ENCODE measurements at regions not wholly inside any gene's neighbourhood (a gene's known extent, or its start where the extent isn't known, plus 50 kb on each side); places are given as distances from the start of the nearest gene placed in this dataset.

DNA sequence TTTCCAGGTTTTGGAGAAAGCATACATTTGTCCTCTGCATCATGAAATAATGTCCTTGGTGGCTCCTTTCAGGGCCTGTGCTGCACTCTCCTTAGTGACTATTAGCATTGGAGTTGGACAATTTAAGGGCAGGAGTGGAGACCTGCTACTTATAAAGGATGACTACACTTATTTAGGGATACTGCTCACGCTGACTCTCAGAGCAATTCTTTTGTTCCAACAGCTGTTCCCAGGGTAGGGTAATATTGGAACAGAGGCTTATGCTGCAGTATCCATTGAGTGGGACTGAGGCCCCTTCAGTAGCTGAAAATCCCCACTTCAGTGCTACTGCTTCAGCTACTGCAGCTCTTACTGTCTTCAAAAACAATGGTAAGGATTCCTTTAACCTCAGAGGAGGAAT lies 84.6 kb downstream of the GPR88 start:
- Histone ChIP-seq H3K4me3 (replicated peaks in 1 of 3; ENCODE audit: insufficient read depth in 1 of 3, low read depth in 1 of 3, low read length in 3 of 3) (no peak overlapping the region), H4K20me1 (replicated peaks; ENCODE audit: control insufficient read depth, extremely low read depth, insufficient read depth, low read length) (no peaks in the 10 kb centered on the region), H3K4me2 (ENCODE audit: insufficient read depth, low read length) (no peak overlapping the region), H3K9me1 (replicated peaks; ENCODE audit: control insufficient read depth, extremely low read depth, insufficient read depth, low read length) (no peaks in the 10 kb centered on the region), H3K27me3 (ENCODE audit: control insufficient read depth in 2 of 2, insufficient read depth in 2 of 2, low read length in 2 of 2) (no peaks in the 10 kb centered on the region), H3K36me3 (ENCODE audit: control insufficient read depth in 2 of 2, extremely low read depth in 1 of 2, insufficient read depth in 2 of 2, low read length in 2 of 2) (no peaks in the 10 kb centered on the region), H2AFZ (ENCODE audit: low read depth, low read length) (no peak overlapping the region), H3K79me2 (ENCODE audit: control insufficient read depth, insufficient read depth, low read length) (no peaks in the 10 kb centered on the region), H3K4me1 (ENCODE audit: control insufficient read depth, extremely low read depth, insufficient read depth, low read length) (peaks cover 30% of the 10 kb centered on the region), H3K9me3 (replicated peaks; ENCODE audit: control insufficient read depth, insufficient read depth, low read length) (no peaks in the 10 kb centered on the region), H3K27ac (ENCODE audit: insufficient read depth, low read depth, low read length) (peak overlapping the region; percentile 3), H3K9ac (replicated peaks; ENCODE audit: extremely low read depth, insufficient read depth, low read length) (no peak overlapping the region)
- no TSS peak for BruUV-seq (replicated peaks)
- DNase-seq (ENCODE audit: low read depth, low spot score) (no peak), FAIRE-seq (no peak)
- POLR2A ChIA-PET: no interaction called here
- CTCF ChIA-PET: interaction anchor here (1.2 to 1.3 kb wide), 3 partner anchors 8 to 246 kb away, joined by 3 to 4 read pairs (median 3); no protein-coding TSS in a partner anchor
- dilution Hi-C loops (cut with MboI; ENCODE audit: extremely low pct_ligation_motif_present, low sequenced_read_pairs) (loop anchor here (25.0 kb wide), 1 partner anchor 240 kb away; no protein-coding TSS in a partner anchor), intact Hi-C loops (cut with micrococcal nuclease) (no loop called here)
- TF ChIP-seq, protein P1, sequence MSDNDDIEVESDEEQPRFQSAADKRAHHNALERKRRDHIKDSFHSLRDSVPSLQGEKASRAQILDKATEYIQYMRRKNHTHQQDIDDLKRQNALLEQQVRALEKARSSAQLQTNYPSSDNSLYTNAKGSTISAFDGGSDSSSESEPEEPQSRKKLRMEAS (IDR thresholded peaks at IDR 0.05; ENCODE audit: insufficient read depth, insufficient read length): no peak
- no peak for TF ChIP-seq EZH2 (IDR thresholded peaks at IDR 0.05; ENCODE audit: borderline replicate concordance, low read depth, low read length, severe bottlenecking)
- TF ChIP-seq, protein P2, sequence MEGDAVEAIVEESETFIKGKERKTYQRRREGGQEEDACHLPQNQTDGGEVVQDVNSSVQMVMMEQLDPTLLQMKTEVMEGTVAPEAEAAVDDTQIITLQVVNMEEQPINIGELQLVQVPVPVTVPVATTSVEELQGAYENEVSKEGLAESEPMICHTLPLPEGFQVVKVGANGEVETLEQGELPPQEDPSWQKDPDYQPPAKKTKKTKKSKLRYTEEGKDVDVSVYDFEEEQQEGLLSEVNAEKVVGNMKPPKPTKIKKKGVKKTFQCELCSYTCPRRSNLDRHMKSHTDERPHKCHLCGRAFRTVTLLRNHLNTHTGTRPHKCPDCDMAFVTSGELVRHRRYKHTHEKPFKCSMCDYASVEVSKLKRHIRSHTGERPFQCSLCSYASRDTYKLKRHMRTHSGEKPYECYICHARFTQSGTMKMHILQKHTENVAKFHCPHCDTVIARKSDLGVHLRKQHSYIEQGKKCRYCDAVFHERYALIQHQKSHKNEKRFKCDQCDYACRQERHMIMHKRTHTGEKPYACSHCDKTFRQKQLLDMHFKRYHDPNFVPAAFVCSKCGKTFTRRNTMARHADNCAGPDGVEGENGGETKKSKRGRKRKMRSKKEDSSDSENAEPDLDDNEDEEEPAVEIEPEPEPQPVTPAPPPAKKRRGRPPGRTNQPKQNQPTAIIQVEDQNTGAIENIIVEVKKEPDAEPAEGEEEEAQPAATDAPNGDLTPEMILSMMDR (IDR thresholded peaks at IDR 0.05; ENCODE audit: extremely low read depth in 1 of 2, insufficient read depth in 1 of 2, low read depth in 1 of 2, low read length in 2 of 2): no peak
- TF ChIP-seq FOS (IDR thresholded peaks at IDR 0.05; ENCODE audit: borderline replicate concordance, insufficient read depth, low read length): no peak
- TF ChIP-seq POLR2AphosphoS5 (IDR thresholded peaks at IDR 0.05; ENCODE audit: insufficient read depth, low read depth, low read length): no peak
- TF ChIP-seq MYC (IDR thresholded peaks at IDR 0.05; ENCODE audit: low read depth, low read length): no peak
- no peak for TF ChIP-seq JUN (IDR thresholded peaks at IDR 0.05; ENCODE audit: borderline replicate concordance, insufficient read depth, insufficient read length, low read depth)
- TF ChIP-seq POLR2A (IDR thresholded peaks at IDR 0.05; ENCODE audit: low read depth, low read length): no peak
- TF ChIP-seq GATA2 (IDR thresholded peaks at IDR 0.05; ENCODE audit: insufficient read depth, insufficient read length, low read depth, low read length): no peak

Data from endothelial cell of umbilical vein (primary cell).